Testis (tissue), 2 donors: ENCODE measurements at regions not wholly inside any gene's neighbourhood (a gene's known extent, or its start where the extent isn't known, plus 50 kb on each side); places are given as distances from the start of the nearest gene placed in this dataset.
"Not testable (repeated sequence)": the region's sequence is repeated elsewhere in the genome, so short reads cannot be mapped to it uniquely, and the experiment has no call there.

ENCODE experiments used
- POLR2A ChIP-seq: fragments of 450-650 bp; IDR thresholded peaks from one replicate; pipeline ENCODE4 v1.6.1; 2017; ENCODE audit warnings: antibody characterized with exemption, mild to moderate bottlenecking, moderate library complexity
- TF ChIP-seq, protein P1 (sequence below), 3 experiments: fragments of 450-650 bp in 2 of 3; fragments of 200-600 bp in 1 of 3; sonication (generic) in 1 of 3; IDR thresholded peaks; one replicate each; pipeline ENCODE4 v1.5.1; 2016 to 2019; ENCODE audit warnings: antibody characterized with exemption in 3 of 3, mild to moderate bottlenecking in 2 of 3, moderate library complexity in 1 of 3

DNA sequence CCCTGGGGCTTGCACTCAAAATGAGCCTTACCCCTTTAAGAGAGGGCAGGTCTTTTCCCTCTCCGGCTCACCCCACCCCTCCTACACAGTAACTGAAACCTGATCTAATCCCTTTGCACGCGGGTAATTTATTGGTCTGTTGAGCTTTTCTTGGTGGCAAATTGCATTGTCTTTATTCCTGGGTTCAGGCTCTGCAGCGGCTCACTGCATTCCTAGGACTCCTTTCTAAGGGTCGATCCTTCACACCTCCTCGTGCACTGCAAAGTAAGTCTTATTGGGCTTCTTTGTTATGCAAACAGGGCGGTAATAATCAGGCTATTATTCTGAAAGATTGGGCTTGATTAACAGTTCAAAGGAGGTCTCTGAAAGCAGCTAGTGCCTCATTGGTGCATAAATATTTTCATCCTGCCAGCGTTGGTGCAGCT lies 74.7 kb downstream of the TBC1D28 start:
- TF ChIP-seq, protein P1, sequence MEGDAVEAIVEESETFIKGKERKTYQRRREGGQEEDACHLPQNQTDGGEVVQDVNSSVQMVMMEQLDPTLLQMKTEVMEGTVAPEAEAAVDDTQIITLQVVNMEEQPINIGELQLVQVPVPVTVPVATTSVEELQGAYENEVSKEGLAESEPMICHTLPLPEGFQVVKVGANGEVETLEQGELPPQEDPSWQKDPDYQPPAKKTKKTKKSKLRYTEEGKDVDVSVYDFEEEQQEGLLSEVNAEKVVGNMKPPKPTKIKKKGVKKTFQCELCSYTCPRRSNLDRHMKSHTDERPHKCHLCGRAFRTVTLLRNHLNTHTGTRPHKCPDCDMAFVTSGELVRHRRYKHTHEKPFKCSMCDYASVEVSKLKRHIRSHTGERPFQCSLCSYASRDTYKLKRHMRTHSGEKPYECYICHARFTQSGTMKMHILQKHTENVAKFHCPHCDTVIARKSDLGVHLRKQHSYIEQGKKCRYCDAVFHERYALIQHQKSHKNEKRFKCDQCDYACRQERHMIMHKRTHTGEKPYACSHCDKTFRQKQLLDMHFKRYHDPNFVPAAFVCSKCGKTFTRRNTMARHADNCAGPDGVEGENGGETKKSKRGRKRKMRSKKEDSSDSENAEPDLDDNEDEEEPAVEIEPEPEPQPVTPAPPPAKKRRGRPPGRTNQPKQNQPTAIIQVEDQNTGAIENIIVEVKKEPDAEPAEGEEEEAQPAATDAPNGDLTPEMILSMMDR (IDR thresholded peaks at IDR 0.05), result not testable (repeated sequence)
- not testable (repeated sequence) for TF ChIP-seq POLR2A
